ENCODE measurements at regions not wholly inside any gene's neighbourhood (a gene's known extent, or its start where the extent isn't known, plus 50 kb on each side); places are given as distances from the start of the nearest gene placed in this dataset.

GRCh38 chr15:39143479-39143878, 437.4 kb upstream of the THBS1 start:
- no peak for DNase-seq
- H3K27ac ChIP-seq (ENCODE audit: low read depth, low read length), result no peak overlapping the region
- H3K36me3 ChIP-seq (ENCODE audit: insufficient read depth, low read length), result no peaks in the 10 kb centered on the region
- no peaks in the 10 kb centered on the region for H3K4me1 ChIP-seq (ENCODE audit: insufficient read depth, low read length)
- Mint-ChIP-seq H3K36me3 (no peaks in the 10 kb centered on the region), H3K4me1 (no peaks in the 10 kb centered on the region), H3K4me3 (no peak overlapping the region), H3K27ac (no peak overlapping the region), H3K27me3 (peaks cover 5 to 10% of the 10 kb centered on the region in 2 donors), H3K9me3 (no peaks in the 10 kb centered on the region)
- CTCF ChIA-PET, result no interaction called here
- H3K27me3 ChIP-seq (ENCODE audit: insufficient read depth, low read length, poor library complexity, severe bottlenecking), result no peaks in the 10 kb centered on the region
- H3K9me3 ChIP-seq (ENCODE audit: low read length), result no peaks in the 10 kb centered on the region
- POLR2A ChIA-PET, result no interaction called here
- H3K4me3 ChIP-seq (ENCODE audit: low read length), result no peak overlapping the region

- Mint-ChIP-seq H3K4me1 (no peaks in the 10 kb centered on the region), H3K36me3 (no peaks in the 10 kb centered on the region), H3K4me3 (no peak overlapping the region), H3K27ac (no peak overlapping the region), H3K27me3 (peaks cover 5 to 9% of the 10 kb centered on the region in 2 donors), H3K9me3 (no peaks in the 10 kb centered on the region)
- no peak overlapping the region for H3K27ac ChIP-seq (ENCODE audit: low read depth, low read length)
- H3K27me3 ChIP-seq (ENCODE audit: insufficient read depth, low read length, poor library complexity, severe bottlenecking), result no peaks in the 10 kb centered on the region
- no peaks in the 10 kb centered on the region for H3K4me1 ChIP-seq (ENCODE audit: insufficient read depth, low read length)
- no peaks in the 10 kb centered on the region for H3K36me3 ChIP-seq (ENCODE audit: insufficient read depth, low read length)
- DNase-seq, result no peak
- ChIA-PET CTCF (no interaction called here), POLR2A (no interaction called here)
- no peak overlapping the region for H3K4me3 ChIP-seq (ENCODE audit: low read length)
- no peaks in the 10 kb centered on the region for H3K9me3 ChIP-seq (ENCODE audit: low read length)
Observed at GRCh38 chr15:39144051-39144450, 436.8 kb upstream of the THBS1 start.

- Mint-ChIP-seq H3K9me3 (no peaks in the 10 kb centered on the region), H3K27ac (no peak overlapping the region), H3K36me3 (no peaks in the 10 kb centered on the region), H3K27me3 (peaks cover 5 to 15% of the 10 kb centered on the region in 2 donors), H3K4me3 (no peak overlapping the region), H3K4me1 (no peaks in the 10 kb centered on the region)
- POLR2A ChIA-PET, result no interaction called here
- H3K9me3 ChIP-seq (ENCODE audit: low read length), result no peaks in the 10 kb centered on the region
- CTCF ChIA-PET, result no interaction called here
- H3K4me3 ChIP-seq (ENCODE audit: low read length), result no peak overlapping the region
- H3K36me3 ChIP-seq (ENCODE audit: insufficient read depth, low read length), result no peaks in the 10 kb centered on the region
- DNase-seq, result no peak
- no peaks in the 10 kb centered on the region for H3K4me1 ChIP-seq (ENCODE audit: insufficient read depth, low read length)
- no peak overlapping the region for H3K27ac ChIP-seq (ENCODE audit: low read depth, low read length)
- no peaks in the 10 kb centered on the region for H3K27me3 ChIP-seq (ENCODE audit: insufficient read depth, low read length, poor library complexity, severe bottlenecking)
Observed at GRCh38 chr15:39144613-39145499, 436.0 kb upstream of the THBS1 start.

GRCh38 chr15:39145854-39146625, 434.8 kb upstream of the THBS1 start:
- Mint-ChIP-seq H3K27ac (no peak overlapping the region), H3K4me1 (no peaks in the 10 kb centered on the region), H3K27me3 (peaks cover 3 to 14% of the 10 kb centered on the region in 2 donors), H3K4me3 (no peak overlapping the region), H3K9me3 (no peaks in the 10 kb centered on the region), H3K36me3 (no peaks in the 10 kb centered on the region)
- DNase-seq, result no peak
- POLR2A ChIA-PET, result no interaction called here
- Histone ChIP-seq H3K27me3 (ENCODE audit: insufficient read depth, low read length, poor library complexity, severe bottlenecking) (no peaks in the 10 kb centered on the region), H3K27ac (ENCODE audit: low read depth, low read length) (no peak overlapping the region), H3K4me3 (ENCODE audit: low read length) (no peak overlapping the region), H3K36me3 (ENCODE audit: insufficient read depth, low read length) (no peaks in the 10 kb centered on the region), H3K4me1 (ENCODE audit: insufficient read depth, low read length) (no peaks in the 10 kb centered on the region), H3K9me3 (ENCODE audit: low read length) (no peaks in the 10 kb centered on the region)
- CTCF ChIA-PET, result no interaction called here

- no peaks in the 10 kb centered on the region for H3K36me3 ChIP-seq (ENCODE audit: insufficient read depth, low read length)
- POLR2A ChIA-PET, result no interaction called here
- H3K27me3 ChIP-seq (ENCODE audit: insufficient read depth, low read length, poor library complexity, severe bottlenecking), result no peaks in the 10 kb centered on the region
- H3K4me3 Mint-ChIP-seq, result no peak overlapping the region
- H3K4me1 ChIP-seq (ENCODE audit: insufficient read depth, low read length), result no peaks in the 10 kb centered on the region
- no peaks in the 10 kb centered on the region for H3K9me3 ChIP-seq (ENCODE audit: low read length)
- H3K27ac ChIP-seq (ENCODE audit: low read depth, low read length), result no peak overlapping the region
- H3K4me1 Mint-ChIP-seq, result no peaks in the 10 kb centered on the region
- DNase-seq, result no peak
- no peaks in the 10 kb centered on the region for H3K36me3 Mint-ChIP-seq
- H3K4me3 ChIP-seq (ENCODE audit: low read length), result no peak overlapping the region
- CTCF ChIA-PET, result no interaction called here
- peaks cover 0 to 1% (median 0%) of the 10 kb centered on the region in 5 donors for H3K9me3 Mint-ChIP-seq
- H3K27ac Mint-ChIP-seq, result no peak overlapping the region
- peaks cover 6 to 33% of the 10 kb centered on the region in 2 donors for H3K27me3 Mint-ChIP-seq
Observed at GRCh38 chr15:39149636-39150150, 431.2 kb upstream of the THBS1 start.

- ChIA-PET CTCF (no interaction called here), POLR2A (no interaction called here)
- Histone ChIP-seq H3K4me1 (ENCODE audit: insufficient read depth, low read length) (no peaks in the 10 kb centered on the region), H3K27me3 (ENCODE audit: insufficient read depth, low read length, poor library complexity, severe bottlenecking) (no peaks in the 10 kb centered on the region), H3K9me3 (ENCODE audit: low read length) (no peaks in the 10 kb centered on the region), H3K4me3 (ENCODE audit: low read length) (no peak overlapping the region), H3K27ac (ENCODE audit: low read depth, low read length) (no peak overlapping the region), H3K36me3 (ENCODE audit: insufficient read depth, low read length) (no peaks in the 10 kb centered on the region)
- no peak for DNase-seq
- Mint-ChIP-seq H3K4me1 (no peaks in the 10 kb centered on the region), H3K9me3 (peaks cover 0 to 1% (median 0%) of the 10 kb centered on the region in 5 donors), H3K27ac (no peak overlapping the region), H3K36me3 (no peaks in the 10 kb centered on the region), H3K27me3 (peaks cover 10 to 40% of the 10 kb centered on the region in 2 donors), H3K4me3 (no peak overlapping the region)
Observed at GRCh38 chr15:39151545-39151944, 429.3 kb upstream of the THBS1 start.

- Mint-ChIP-seq H3K4me1 (no peaks in the 10 kb centered on the region), H3K9me3 (peaks cover 0 to 1% (median 0%) of the 10 kb centered on the region in 5 donors), H3K27me3 (peaks cover 7 to 42% of the 10 kb centered on the region in 2 donors), H3K36me3 (no peaks in the 10 kb centered on the region), H3K4me3 (no peak overlapping the region), H3K27ac (no peak overlapping the region)
- ChIA-PET CTCF (no interaction called here), POLR2A (no interaction called here)
- H3K4me1 ChIP-seq (ENCODE audit: insufficient read depth, low read length), result no peaks in the 10 kb centered on the region
- H3K36me3 ChIP-seq (ENCODE audit: insufficient read depth, low read length), result no peaks in the 10 kb centered on the region
- no peaks in the 10 kb centered on the region for H3K9me3 ChIP-seq (ENCODE audit: low read length)
- no peak for DNase-seq
- H3K4me3 ChIP-seq (ENCODE audit: low read length), result no peak overlapping the region
- H3K27ac ChIP-seq (ENCODE audit: low read depth, low read length), result no peak overlapping the region
- H3K27me3 ChIP-seq (ENCODE audit: insufficient read depth, low read length, poor library complexity, severe bottlenecking), result no peaks in the 10 kb centered on the region
Observed at GRCh38 chr15:39153058-39153714, 427.7 kb upstream of the THBS1 start.

- ChIA-PET CTCF (no interaction called here), POLR2A (no interaction called here)
- Histone ChIP-seq H3K9me3 (ENCODE audit: low read length) (no peaks in the 10 kb centered on the region), H3K27me3 (ENCODE audit: insufficient read depth, low read length, poor library complexity, severe bottlenecking) (no peaks in the 10 kb centered on the region), H3K36me3 (ENCODE audit: insufficient read depth, low read length) (no peaks in the 10 kb centered on the region), H3K4me1 (ENCODE audit: insufficient read depth, low read length) (no peaks in the 10 kb centered on the region), H3K27ac (ENCODE audit: low read depth, low read length) (no peak overlapping the region), H3K4me3 (ENCODE audit: low read length) (no peak overlapping the region)
- no peak for DNase-seq
- Mint-ChIP-seq H3K9me3 (peaks cover 0 to 1% (median 0%) of the 10 kb centered on the region in 5 donors), H3K4me1 (no peaks in the 10 kb centered on the region), H3K27ac (no peak overlapping the region), H3K27me3 (peaks cover 8 to 42% of the 10 kb centered on the region in 2 donors), H3K36me3 (no peaks in the 10 kb centered on the region), H3K4me3 (no peak overlapping the region)
Observed at GRCh38 chr15:39153716-39154115, 427.2 kb upstream of the THBS1 start.
